ENCODE measurements at regions not wholly inside any gene's neighbourhood (a gene's known extent, or its start where the extent isn't known, plus 50 kb on each side); places are given as distances from the start of the nearest gene placed in this dataset.

DNA sequence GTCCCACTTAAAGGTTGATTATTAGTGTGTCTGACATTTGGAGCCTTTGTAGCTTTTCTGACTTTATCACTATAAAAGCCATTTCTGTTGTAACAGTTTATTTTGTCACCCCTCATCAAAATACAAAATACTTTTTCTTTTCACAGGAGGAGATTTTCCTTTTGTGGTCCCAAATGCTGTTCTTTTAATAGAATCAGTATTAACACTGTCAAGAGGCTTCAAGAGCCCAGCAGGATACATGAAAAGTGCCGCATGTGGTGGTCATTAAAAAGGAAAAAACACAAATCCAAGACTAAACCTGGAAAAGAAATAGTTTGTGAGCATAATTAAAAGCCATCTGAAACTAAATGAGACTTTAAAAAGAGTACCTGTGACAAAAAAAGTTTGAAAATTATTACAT, 515.7 kb downstream of the DCDC2C start:
- TF ChIP-seq POLR2AphosphoS5 (IDR thresholded peaks at IDR 0.05; ENCODE audit: low read depth, low read length) (no peak), TAF1 (IDR thresholded peaks at IDR 0.05; ENCODE audit: borderline replicate concordance, insufficient read depth, low read length) (no peak), FOXP2 (optimal IDR thresholded peaks at IDR 0.05; ENCODE audit: borderline replicate concordance, extremely low read depth, extremely low read length, insufficient read depth) (no peak), REST (IDR thresholded peaks at IDR 0.05; ENCODE audit: insufficient read depth in 1 of 2, low read depth in 2 of 2, low read length in 2 of 2) (no peak)
